CD4-positive, CD25-positive, alpha-beta regulatory T cell (primary cell): ENCODE measurements at regions not wholly inside any gene's neighbourhood (a gene's known extent, or its start where the extent isn't known, plus 50 kb on each side); places are given as distances from the start of the nearest gene placed in this dataset.
"Not testable (repeated sequence)": the region's sequence is repeated elsewhere in the genome, so short reads cannot be mapped to it uniquely, and the experiment has no call there.

Experiments
- ATAC-seq, 2 donors: fragments of 150-1000 bp; cut with Tn5 transposase; one replicate each; pipeline ENCODE4 v1.10.0; 2021; ENCODE audit warnings: low read depth in 2 of 2, moderate number of reproducible peaks in 2 of 2, moderate library complexity in 1 of 2
- DNase-seq, 3 donors: peaks; one replicate each; pipeline versions ENCODE4 v3.0.0 to v3.0.0-alpha.2; 2012 to 2022; ENCODE audit warnings: mixed read lengths in 1 of 3
- H3K27ac ChIP-seq: one replicate; pipeline ENCODE4 v1.7.0; 2013; ENCODE audit warnings: mild to moderate bottlenecking, low read length; ENCODE audit not compliant: insufficient read depth, poor library complexity, severe bottlenecking
- H3K27me3 ChIP-seq: one replicate; pipeline ENCODE4 v1.7.0; 2013; ENCODE audit warnings: low read length; ENCODE audit not compliant: control insufficient read depth, insufficient read depth
- H3K36me3 ChIP-seq: one replicate; pipeline ENCODE4 v1.7.0; 2013; ENCODE audit warnings: mild to moderate bottlenecking, low read length, moderate library complexity; ENCODE audit not compliant: control insufficient read depth, insufficient read depth
- H3K4me1 ChIP-seq: 2 replicates; pipeline ENCODE4 v1.7.0; 2013; ENCODE audit warnings: mild to moderate bottlenecking, low read length; ENCODE audit not compliant: insufficient read depth, control insufficient read depth, poor library complexity, severe bottlenecking
- H3K4me3 ChIP-seq: one replicate; pipeline ENCODE4 v1.7.0; 2013; ENCODE audit warnings: low read depth, mild to moderate bottlenecking, low read length, moderate library complexity
- H3K9me3 ChIP-seq, 2 experiments: 1 replicate in 1 of 2; 2 replicates in 1 of 2; pipeline ENCODE4 v1.7.0; 2013; ENCODE audit warnings: low read length in 2 of 2, mild to moderate bottlenecking in 1 of 2, moderate library complexity in 1 of 2; ENCODE audit not compliant: control insufficient read depth in 2 of 2
- H3K27ac Mint-ChIP-seq, 3 donors: one replicate each; pipeline ENCODE4 v1.8.0; 2020 to 2022; ENCODE audit warnings: mild to moderate bottlenecking in 3 of 3, mixed read lengths in 3 of 3, moderate library complexity in 2 of 3
- H3K27me3 Mint-ChIP-seq: one replicate; pipeline ENCODE4 v1.8.0; 2022; ENCODE audit warnings: mild to moderate bottlenecking, mixed read lengths
- H3K36me3 Mint-ChIP-seq: one replicate; pipeline ENCODE4 v1.8.0; 2020; ENCODE audit warnings: mixed read lengths
- H3K4me1 Mint-ChIP-seq, 4 donors: one replicate each; pipeline ENCODE4 v1.8.0; 2020 to 2022; ENCODE audit warnings: mixed read lengths in 4 of 4, mild to moderate bottlenecking in 1 of 4
- H3K4me3 Mint-ChIP-seq, 4 donors: one replicate each; pipeline ENCODE4 v1.8.0; 2020 to 2022; ENCODE audit warnings: mild to moderate bottlenecking in 4 of 4, mixed read lengths in 4 of 4, moderate library complexity in 3 of 4
- H3K9me3 Mint-ChIP-seq, 7 donors: one replicate each; pipeline ENCODE4 v1.8.0; 2020 to 2022; ENCODE audit warnings: mixed read lengths in 7 of 7, mild to moderate bottlenecking in 3 of 7, moderate library complexity in 2 of 7

- Mint-ChIP-seq H3K9me3 (peaks cover 0 to 3% (median 0%) of the 10 kb centered on the region in 7 donors), H3K27ac (no peak overlapping the region), H3K27me3 (no peaks in the 10 kb centered on the region), H3K36me3 (peaks cover 3% of the 10 kb centered on the region), H3K4me1 (peaks cover 0 to 11% (median 5%) of the 10 kb centered on the region in 4 donors), H3K4me3 (no peak overlapping the region)
- no peaks in the 10 kb centered on the region for H3K27me3 ChIP-seq
- ATAC-seq: no peak
- no peak overlapping the region for H3K4me3 ChIP-seq
- no peak overlapping the region for H3K27ac ChIP-seq
- no peak for DNase-seq
- no peaks in the 10 kb centered on the region for H3K36me3 ChIP-seq
- no peaks in the 10 kb centered on the region for H3K4me1 ChIP-seq
- H3K9me3 ChIP-seq: no peaks in the 10 kb centered on the region
Observed at GRCh38 chrX:65879977-65880799, 159.7 kb downstream of the VSIG4 start.

GRCh38 chrX:65878456-65878855 lies 161.4 kb downstream of the VSIG4 start:
- H3K27ac ChIP-seq: no peak overlapping the region
- H3K27me3 Mint-ChIP-seq: no peaks in the 10 kb centered on the region
- no peak overlapping the region for H3K4me3 ChIP-seq
- ATAC-seq (no peak), DNase-seq (no peak)
- no peaks in the 10 kb centered on the region for H3K36me3 ChIP-seq
- no peak overlapping the region for H3K4me3 Mint-ChIP-seq
- H3K36me3 Mint-ChIP-seq: peaks cover 3% of the 10 kb centered on the region
- peaks cover 0 to 3% (median 0%) of the 10 kb centered on the region in 7 donors for H3K9me3 Mint-ChIP-seq
- no peaks in the 10 kb centered on the region for H3K4me1 ChIP-seq
- H3K4me1 Mint-ChIP-seq: peaks cover 0 to 8% (median 4%) of the 10 kb centered on the region in 4 donors
- no peaks in the 10 kb centered on the region for H3K27me3 ChIP-seq
- H3K27ac Mint-ChIP-seq: no peak overlapping the region
- no peaks in the 10 kb centered on the region for H3K9me3 ChIP-seq

- ATAC-seq (no peak), DNase-seq (no peak)
- Histone ChIP-seq H3K27ac (no peak overlapping the region), H3K36me3 (no peaks in the 10 kb centered on the region), H3K9me3 (no peaks in the 10 kb centered on the region), H3K4me3 (no peak overlapping the region), H3K27me3 (no peaks in the 10 kb centered on the region), H3K4me1 (no peaks in the 10 kb centered on the region)
- Mint-ChIP-seq H3K9me3 (peaks cover 0 to 3% (median 0%) of the 10 kb centered on the region in 7 donors), H3K4me3 (no peak overlapping the region), H3K27me3 (no peaks in the 10 kb centered on the region), H3K36me3 (peaks cover 3% of the 10 kb centered on the region), H3K4me1 (peaks cover 0 to 7% (median 4%) of the 10 kb centered on the region in 4 donors), H3K27ac (no peak overlapping the region)
Observed at GRCh38 chrX:65877953-65878352, 161.9 kb downstream of the VSIG4 start.

GRCh38 chrX:65875614-65876013 lies 164.3 kb downstream of the VSIG4 start:
- not testable (repeated sequence) for H3K36me3 ChIP-seq, DNase-seq, H3K9me3 ChIP-seq, H3K27ac ChIP-seq, H3K4me1 Mint-ChIP-seq, H3K27me3 ChIP-seq, H3K4me3 ChIP-seq, H3K27me3 Mint-ChIP-seq, H3K36me3 Mint-ChIP-seq, H3K4me3 Mint-ChIP-seq, H3K4me1 ChIP-seq, H3K27ac Mint-ChIP-seq, ATAC-seq, H3K9me3 Mint-ChIP-seq

- no peak for ATAC-seq
- no peak overlapping the region for H3K4me3 ChIP-seq
- Mint-ChIP-seq H3K4me3 (no peak overlapping the region), H3K9me3 (peaks cover 0 to 5% (median 0%) of the 10 kb centered on the region in 7 donors), H3K36me3 (peaks cover 3% of the 10 kb centered on the region), H3K27ac (no peak overlapping the region), H3K4me1 (peaks cover 0 to 9% (median 2%) of the 10 kb centered on the region in 4 donors), H3K27me3 (no peaks in the 10 kb centered on the region)
- no peaks in the 10 kb centered on the region for H3K9me3 ChIP-seq
- no peak overlapping the region for H3K27ac ChIP-seq
- DNase-seq: no peak
- no peaks in the 10 kb centered on the region for H3K36me3 ChIP-seq
- no peaks in the 10 kb centered on the region for H3K4me1 ChIP-seq
- no peaks in the 10 kb centered on the region for H3K27me3 ChIP-seq
Observed at GRCh38 chrX:65874765-65875164, 165.1 kb downstream of the VSIG4 start.

- Histone ChIP-seq H3K36me3 (no peaks in the 10 kb centered on the region), H3K4me3 (no peak overlapping the region), H3K27ac (no peak overlapping the region), H3K27me3 (no peaks in the 10 kb centered on the region), H3K9me3 (no peaks in the 10 kb centered on the region), H3K4me1 (no peaks in the 10 kb centered on the region)
- Mint-ChIP-seq H3K4me1 (peaks cover 0 to 9% (median 2%) of the 10 kb centered on the region in 4 donors), H3K27me3 (no peaks in the 10 kb centered on the region), H3K27ac (no peak overlapping the region), H3K9me3 (peaks cover 0 to 5% (median 0%) of the 10 kb centered on the region in 7 donors), H3K4me3 (no peak overlapping the region), H3K36me3 (peaks cover 3% of the 10 kb centered on the region)
- ATAC-seq (no peak), DNase-seq (no peak)
Observed at GRCh38 chrX:65874110-65874509, 165.8 kb downstream of the VSIG4 start.

- no peaks in the 10 kb centered on the region for H3K27me3 Mint-ChIP-seq
- H3K27ac Mint-ChIP-seq: no peak overlapping the region
- peaks cover 0 to 5% (median 0%) of the 10 kb centered on the region in 7 donors for H3K9me3 Mint-ChIP-seq
- no peak overlapping the region for H3K4me3 Mint-ChIP-seq
- Histone ChIP-seq H3K27me3 (no peaks in the 10 kb centered on the region), H3K9me3 (no peaks in the 10 kb centered on the region), H3K4me3 (no peak overlapping the region), H3K27ac (no peak overlapping the region), H3K4me1 (no peaks in the 10 kb centered on the region), H3K36me3 (no peaks in the 10 kb centered on the region)
- DNase-seq (no peak), ATAC-seq (no peak)
- H3K4me1 Mint-ChIP-seq: peaks cover 0 to 7% (median 2%) of the 10 kb centered on the region in 4 donors
- H3K36me3 Mint-ChIP-seq: peaks cover under 1% of the 10 kb centered on the region
Observed at GRCh38 chrX:65873385-65873784, 166.5 kb downstream of the VSIG4 start.
